OCI-LY3 (cell line): ENCODE measurements at regions not wholly inside any gene's neighbourhood (a gene's known extent, or its start where the extent isn't known, plus 50 kb on each side); places are given as distances from the start of the nearest gene placed in this dataset.

Experiments used
- CTCF ChIP-seq: fragments of 200-600, 300-600 bp; sonication (generic); IDR thresholded peaks from 2 replicates; pipeline ENCODE4 v1.5.1; 2014; ENCODE audit warnings: antibody characterized with exemption, low read length, low read depth
- EZH2phosphoT487 ChIP-seq: fragments of 200-600 bp; shearing (Covaris generic); IDR thresholded peaks from 2 replicates; pipeline ENCODE4 v1.6.1; 2018; ENCODE audit warnings: antibody characterized with exemption, mixed run types, low read depth

GRCh38 chr10:6337382-6337781 lies 134.7 kb downstream of the PFKFB3 start:
- no peak for TF ChIP-seq CTCF
- no peak for TF ChIP-seq EZH2phosphoT487
